HG03354 (cell line): ENCODE measurements at regions not wholly inside any gene's neighbourhood (a gene's known extent, or its start where the extent isn't known, plus 50 kb on each side); places are given as distances from the start of the nearest gene placed in this dataset.

Experiments used
- ATAC-seq: cut with Tn5 transposase; IDR thresholded peaks from one replicate; pipeline ENCODE4 v1.9.1; 2021; ENCODE audit warnings: mild to moderate bottlenecking; ENCODE audit not compliant: unreplicated experiment, poor library complexity, severe bottlenecking

DNA sequence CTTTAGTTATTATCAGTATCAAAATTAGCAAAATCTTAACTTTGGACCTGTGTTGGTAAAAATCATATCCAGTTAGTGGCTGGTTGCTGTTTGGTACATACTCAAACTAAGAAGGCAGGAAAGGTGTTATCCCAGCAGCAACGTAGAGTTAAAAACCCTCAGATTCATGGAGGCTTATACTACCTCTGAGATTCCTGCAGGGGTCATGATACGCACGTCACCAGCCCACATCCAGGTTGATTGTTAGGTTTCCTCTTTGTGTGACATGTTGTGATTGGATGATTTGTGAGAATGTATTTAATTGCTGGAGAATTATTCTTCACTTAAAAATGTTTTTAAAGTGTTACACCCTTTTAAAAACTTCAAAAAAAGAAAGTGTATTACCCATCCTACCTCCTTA lies 423.3 kb upstream of the ADGRL2 start:
- ATAC-seq = no peak

DNA sequence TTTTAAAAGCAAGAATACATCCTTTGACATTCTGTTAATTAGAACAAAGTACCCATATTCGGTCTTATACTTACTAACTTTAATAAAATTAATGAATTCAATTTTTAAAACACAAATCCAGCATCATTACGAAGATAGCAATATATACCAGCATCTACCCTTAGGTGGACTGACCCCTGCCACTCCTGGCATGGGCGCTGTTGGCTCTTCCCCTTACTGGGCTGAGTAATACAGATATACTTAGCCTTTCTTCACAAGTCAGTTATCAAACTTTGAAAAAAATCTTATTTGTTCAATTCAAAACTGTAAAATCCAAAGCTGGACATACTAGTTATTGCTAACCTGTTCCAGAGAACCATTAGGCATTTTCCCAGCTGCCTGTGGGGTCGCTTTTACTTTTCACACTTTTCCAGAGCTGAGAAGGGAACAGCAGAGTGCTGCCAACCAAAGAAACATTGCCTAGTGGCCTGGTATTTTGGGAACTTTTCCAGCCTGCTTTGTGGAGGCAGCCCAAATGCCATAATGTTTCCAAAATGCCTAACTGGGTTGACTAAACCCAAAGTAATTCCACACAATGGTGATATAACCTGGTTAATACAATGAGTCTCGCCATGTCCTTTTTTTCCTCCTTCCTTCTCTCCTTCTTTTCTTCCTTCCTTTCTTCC lies 424.7 kb upstream of the ADGRL2 start:
- ATAC-seq = no peak

DNA sequence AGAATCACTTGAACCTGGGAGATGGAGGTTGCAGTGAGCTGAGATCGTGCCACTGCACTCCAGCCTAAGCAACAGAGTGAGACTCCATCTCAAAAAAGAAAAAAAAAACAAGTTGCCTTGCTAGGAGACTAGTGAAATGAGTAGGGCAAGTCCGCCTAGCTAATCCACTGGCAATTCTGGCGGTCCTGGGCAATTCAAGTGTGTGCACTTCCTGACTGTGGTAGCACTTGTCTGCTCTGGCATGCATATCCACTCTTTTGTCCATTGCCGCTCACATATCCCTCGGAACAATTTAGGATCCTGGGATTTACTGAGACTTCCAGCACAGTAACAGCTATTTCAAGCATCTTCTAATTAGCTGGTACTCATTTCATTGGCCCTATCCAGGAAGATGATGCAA lies 426.3 kb upstream of the ADGRL2 start:
- no peak for ATAC-seq

DNA sequence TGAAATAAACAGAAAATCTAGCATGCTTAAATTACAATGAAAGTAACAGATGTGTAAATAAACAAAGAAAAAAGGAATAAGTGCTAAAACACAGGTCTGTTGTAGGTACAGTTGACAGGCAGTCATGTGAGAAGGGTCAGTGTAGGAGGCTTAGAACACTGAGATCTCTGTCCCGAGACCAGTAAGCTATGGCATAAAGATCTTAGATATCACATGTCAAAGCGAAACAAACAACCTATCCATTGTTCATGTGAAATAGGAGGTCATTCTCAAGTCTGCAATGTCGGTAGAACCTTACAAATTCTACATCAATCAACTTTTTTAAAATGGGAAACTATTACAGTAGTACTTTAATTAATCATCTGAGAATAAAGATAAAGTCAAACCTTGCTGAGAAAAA lies 428.9 kb upstream of the ADGRL2 start:
- ATAC-seq = no peak

DNA sequence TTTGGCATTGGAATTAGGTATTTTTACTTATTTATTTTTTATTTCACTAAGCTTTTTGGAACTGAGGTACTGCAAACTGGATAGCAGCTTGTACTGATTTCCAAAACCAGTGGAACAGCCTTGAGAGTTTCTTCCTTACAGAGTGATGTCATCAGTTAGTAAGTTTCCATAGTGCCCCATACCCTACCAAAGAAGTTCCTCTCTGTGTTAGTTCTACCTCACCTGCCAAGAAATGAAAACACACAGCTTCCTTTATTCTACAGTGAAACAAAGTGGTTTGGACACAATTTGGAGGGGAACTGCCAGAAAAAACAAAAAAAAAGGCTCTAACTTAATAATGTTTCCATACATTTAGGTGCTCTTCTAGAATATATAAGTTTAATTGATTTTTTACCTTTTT lies 430.9 kb upstream of the ADGRL2 start:
- no peak for ATAC-seq

DNA sequence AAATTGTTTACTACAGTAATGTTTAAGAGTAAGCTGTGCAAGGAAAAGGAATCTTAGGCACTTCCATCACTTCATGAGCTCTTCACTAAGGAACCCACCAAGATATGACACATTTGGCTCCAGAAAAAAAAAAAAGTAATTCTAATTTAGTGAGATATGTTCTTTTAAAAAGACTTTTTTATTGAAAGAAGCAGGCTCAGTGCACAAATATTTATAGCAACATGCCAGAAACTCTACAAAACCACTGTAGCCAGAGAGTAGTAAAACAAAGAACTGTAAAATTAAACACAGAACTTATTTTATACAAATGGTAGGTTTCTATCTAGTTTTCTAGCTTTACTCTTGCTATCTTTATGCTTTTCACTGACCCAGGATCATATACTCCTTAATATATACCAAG lies 434.6 kb upstream of the ADGRL2 start:
- no peak for ATAC-seq

DNA sequence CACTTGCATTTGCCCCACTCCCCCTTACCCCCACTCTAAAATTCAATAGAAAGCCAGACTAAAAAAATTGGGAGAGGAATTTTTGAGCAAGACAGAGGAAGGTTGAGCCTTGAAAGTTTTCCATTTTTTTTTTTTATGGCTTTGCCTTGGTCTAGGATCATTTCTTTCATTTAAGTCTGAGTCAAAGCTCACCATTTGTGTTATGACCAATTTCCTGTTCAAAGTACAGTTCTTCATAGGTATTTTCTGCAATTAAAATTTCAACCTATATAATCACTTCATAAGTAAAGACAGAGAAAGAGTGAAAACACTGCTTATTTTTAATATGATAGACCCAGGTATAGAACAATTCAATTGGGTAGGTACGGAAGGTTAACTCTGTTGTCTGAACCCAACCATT lies 436.6 kb upstream of the ADGRL2 start:
- no peak for ATAC-seq

DNA sequence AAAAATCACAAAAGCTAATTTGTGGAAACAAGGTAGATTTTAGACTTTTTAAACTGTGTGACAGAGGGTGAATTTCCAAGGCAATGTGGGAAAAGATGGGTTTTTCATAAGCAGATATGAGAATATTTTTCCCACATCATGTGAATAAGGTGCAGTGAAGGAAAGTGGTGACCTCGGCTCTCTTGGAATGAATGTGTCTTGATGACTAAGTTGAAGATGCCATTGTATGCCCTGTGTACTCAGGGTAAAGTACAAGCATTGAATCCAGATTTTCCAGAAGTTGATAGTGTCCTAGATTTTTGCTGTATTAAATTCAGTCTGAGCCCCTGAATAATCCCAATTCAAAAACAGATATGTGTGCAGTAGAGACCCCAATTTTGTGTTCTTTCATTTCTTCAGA lies 442.6 kb upstream of the ADGRL2 start:
- ATAC-seq = no peak

DNA sequence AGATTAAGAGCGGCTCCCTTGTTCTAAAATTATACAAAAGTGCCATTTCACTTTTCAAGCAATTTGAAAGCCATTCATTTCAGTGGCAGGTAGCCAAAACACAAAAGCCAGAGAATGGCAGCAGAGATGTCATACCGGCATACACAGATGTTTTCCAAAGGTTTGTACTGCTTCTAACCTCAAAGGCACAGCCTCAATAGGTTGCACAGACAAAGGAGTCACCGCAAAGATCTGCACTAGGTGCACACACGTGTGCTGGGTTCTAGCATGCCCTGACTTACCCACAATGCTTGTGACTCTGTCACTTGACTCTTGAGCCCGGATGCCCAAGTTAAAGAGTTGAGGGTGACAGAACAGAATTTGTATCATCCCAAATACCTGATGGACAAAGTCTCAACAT lies 448.9 kb upstream of the ADGRL2 start:
- no peak for ATAC-seq

DNA sequence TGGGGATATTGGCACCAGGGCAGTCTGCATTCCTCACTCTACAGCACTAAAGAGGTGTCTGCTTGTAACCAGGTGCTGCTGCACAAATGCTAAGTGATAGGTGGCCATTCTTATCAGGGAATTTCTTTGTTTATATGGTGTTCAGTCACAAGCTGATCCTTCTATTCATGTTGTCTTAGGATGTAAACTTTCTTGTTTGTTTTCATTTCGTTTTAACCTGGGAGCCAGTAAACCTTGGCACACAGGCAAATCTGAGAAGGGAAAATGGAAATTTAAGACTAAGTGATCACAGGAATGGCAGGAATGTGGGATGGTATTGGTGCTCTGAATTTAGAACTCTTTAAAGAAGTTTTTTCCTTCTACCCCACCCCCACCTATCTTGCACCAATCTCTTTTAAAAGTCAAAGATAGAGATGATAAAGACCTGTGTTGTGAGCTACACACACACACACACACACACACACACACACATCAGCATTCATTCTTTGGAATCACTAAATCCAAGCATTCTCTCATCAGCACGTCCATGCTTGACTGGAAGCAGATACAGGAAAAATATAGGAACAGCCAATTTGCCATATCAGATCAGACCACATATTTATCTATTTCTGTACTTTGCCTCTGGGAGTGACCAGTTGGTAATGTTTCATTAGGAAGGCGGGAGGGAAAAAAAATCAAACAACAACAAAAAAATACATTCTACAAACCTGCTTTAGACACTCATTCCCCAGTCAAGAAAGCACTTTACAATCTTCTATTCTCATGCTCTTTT lies 451.4 kb upstream of the ADGRL2 start:
- ATAC-seq = no peak

DNA sequence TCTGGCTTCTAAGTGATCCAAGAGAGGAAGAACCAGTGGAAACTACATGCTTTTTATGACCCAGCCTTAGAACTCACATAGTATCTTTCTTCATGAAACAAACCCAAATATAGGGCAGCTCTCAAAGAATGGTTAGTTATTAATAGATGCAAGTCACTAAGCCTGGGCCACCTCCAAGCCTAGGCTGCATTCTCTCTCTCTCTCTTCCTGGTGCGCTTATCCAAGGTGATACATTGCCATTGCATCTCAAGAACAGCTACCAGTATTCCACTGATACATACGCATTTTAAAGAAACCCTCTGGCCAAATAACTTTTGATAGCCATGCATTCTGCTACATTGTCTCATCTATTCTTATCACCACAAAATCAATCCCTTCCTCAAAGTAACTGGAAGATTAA lies 455.6 kb upstream of the ADGRL2 start:
- no peak for ATAC-seq

DNA sequence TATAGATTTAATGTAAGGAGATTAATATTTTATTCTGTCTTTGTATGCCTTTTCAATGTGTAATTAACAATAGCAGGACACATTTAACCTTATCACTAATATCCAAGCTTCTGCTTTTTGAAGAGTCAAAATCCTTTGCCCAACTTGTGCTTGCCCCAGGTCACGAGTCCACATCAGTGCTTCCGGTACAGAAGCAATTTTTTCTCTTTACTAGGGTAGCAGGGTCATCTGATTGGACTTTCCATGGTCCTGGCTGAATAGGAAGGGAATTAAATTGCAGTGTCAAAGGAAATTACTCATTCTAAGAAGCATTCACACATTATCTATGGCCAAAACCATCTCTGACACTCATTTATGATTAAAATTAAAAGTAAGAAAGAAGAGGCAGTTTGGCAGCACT lies 460.5 kb upstream of the ADGRL2 start:
- ATAC-seq = no peak

DNA sequence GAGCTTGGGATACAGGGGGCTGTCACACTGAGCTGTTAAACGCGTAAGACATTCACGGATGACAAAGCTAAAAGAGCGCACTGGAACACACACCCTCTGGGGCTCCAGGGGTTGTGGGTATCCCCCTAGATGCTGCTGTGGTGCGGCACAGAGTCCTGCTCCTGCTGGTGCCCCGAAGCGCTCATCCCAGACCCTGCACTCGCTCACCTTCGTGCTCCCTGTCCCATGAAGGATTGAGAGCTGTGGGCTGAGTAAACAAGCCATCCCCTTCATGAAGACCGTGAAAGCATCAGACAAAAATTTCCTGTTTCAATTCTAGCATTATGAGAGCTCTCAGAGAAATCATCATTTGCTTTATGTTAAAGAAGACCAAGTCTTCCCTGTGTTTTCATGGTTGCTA lies 463.5 kb upstream of the ADGRL2 start:
- ATAC-seq = no peak

DNA sequence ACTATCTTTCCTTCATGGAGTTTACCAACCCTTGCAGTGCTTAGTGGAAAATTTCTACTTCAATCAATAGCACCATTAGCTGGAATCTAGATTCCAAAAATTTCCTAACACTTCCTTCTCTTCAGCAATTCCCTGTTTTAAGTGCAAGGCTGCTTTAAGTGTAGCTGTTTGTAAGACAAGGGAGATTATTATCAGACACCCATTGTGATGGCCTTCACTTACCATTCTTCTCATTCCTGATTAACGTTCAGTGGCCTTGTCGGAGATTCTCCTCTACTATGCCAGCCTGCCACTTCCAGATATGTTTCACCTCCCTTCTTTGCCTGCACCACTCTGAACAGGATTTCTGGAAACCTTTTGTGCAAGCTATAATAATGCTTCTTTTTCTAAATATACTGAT lies 464.9 kb upstream of the ADGRL2 start:
- ATAC-seq = no peak

DNA sequence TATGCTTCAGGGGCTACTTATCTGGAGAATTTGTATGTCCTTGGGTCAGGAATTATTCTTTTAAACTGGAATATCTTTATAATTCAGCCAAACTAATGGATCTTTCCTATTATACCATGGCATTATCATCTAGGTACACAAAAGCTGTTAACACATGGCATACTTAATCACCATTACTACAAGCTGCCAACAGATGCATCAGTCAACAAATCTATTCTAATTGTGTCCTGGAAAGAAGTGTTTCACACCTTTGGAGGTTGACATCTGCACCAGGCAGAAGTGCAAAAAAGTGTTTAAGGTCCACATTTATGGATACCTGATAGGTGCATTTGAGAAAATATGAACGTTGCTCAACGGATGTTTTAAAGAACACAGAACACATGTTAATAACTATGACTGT lies 470.2 kb upstream of the ADGRL2 start:
- no peak for ATAC-seq

DNA sequence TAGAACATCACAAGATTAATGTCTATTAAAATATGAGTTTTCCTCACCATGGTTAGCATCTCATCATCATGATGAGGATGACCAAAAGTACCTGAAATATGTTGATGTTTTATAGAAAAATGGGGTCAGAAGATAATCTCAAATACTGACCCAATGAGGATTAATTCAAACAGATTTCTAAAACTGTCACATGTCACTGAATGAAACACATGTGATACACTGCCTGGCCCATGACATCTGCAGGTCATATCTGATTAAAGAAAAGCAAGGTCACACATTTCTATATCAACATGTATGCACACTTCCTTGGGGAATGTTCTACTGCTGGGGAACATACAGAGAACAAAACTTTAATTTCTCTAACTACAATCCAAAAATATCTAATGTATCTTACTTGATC lies 470.6 kb upstream of the ADGRL2 start:
- ATAC-seq = no peak

DNA sequence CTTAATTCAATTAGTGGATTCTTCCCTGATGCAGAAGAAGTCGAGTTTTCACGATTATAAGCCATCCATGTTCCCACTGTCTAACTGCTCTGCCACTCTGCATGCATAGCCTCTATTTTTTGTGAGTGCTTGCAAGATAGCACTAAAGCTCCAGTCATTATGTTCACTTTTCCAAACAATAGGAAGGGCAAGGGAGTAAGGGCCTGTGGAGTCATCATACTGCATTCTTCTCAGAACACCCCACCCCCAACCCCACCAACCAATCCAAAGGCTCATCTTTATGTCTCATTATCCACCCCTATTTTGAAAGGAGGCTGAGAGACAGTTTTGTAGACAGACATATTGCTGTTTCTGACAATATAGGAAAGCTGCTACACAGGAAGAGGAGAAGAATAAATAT lies 471.7 kb upstream of the ADGRL2 start:
- no peak for ATAC-seq

DNA sequence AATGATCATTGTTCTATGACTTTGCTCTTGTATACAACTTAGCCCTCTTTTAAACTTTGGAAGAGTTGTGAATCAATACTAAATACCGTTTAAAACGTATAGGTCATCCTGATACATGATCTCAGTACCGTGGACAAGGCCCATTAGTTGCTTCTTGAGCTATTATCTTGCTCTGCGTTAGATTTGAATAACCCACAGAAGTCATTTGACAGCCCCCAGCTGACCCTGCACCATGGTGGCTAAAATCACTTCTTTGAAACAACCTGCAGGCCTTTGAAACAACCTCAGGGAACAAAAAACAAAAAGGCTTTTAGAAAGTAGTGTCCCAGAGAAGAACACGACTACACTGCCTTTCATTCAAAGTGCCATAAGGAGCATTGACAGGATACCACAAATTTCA lies 473.0 kb upstream of the ADGRL2 start:
- ATAC-seq = no peak

DNA sequence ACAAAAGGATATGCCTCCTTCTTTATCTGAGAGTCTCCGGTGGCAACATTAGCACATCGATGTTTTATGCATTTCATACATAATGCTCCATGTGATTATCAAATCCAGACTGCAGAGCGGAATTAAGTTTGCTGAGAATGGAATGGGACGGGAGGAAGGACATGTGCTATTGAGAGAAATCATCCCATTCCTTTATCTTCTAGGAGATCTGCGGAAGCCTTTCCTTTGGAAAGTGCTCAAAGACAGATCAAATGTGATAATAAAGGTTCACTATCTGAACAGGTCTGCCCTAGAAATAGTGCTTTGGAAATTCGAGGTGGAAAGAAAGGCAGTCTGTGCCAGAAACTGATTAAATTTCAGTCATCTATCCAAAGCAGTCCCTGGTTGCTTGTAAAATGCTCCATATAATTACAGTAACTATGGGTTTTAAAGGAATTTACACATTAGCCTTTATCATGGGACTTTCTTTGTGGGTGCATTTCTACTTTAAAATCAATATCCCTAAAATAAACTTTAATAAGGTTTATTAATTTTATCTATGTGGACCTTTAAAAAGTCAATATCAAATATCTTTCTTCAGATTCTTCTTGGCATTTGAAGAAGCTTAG lies 473.5 kb upstream of the ADGRL2 start:
- ATAC-seq = no peak

DNA sequence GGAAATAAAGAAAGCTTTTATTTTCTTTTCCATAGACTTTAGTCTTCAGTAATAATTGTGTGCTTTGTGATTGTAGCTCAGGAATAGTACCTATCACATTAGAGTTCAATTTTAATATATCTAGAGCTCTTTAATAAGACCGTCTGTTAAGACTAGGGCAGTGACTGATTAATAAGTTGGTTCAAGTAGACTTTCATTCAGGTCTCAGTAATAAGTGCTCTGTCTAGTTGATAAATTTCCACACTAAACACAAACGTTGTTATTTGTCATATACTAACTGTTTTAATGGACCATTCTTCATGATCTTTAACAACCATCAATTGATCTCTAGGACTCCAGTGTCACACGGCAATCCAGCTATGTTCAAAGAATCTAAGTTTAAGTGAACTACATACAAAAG lies 474.5 kb upstream of the ADGRL2 start:
- no peak for ATAC-seq

DNA sequence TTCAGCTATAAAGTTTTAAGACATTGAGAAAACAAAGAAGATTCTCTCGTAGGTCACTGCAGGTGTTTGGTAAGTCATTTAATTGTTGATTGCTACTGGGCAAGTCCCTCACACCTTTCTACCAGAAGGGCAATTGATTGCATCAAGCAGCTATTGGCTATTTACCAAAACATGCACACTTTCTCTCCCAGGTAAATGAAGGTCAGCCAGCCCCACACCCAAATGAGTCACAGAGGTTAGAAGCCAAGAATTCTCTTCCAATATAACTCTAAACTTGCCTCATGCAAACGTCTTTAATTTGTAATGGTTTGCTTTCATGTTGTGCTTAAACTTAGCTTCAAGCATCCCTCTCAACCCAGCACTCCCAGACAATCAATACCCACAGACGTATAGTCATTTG lies 475.3 kb upstream of the ADGRL2 start:
- no peak for ATAC-seq
